ENCODE measurements at regions not wholly inside any gene's neighbourhood (a gene's known extent, or its start where the extent isn't known, plus 50 kb on each side); places are given as distances from the start of the nearest gene placed in this dataset.

GRCh38 chrX:121169099-121170035 is 122.0 kb downstream of the GLUD2 start:
- H3K4me1 ChIP-seq (ENCODE audit: control insufficient read depth, extremely low read depth, insufficient read depth, low read length): no peaks in the 10 kb centered on the region
- H3K4me3 ChIP-seq (ENCODE audit: control insufficient read depth in 2 of 3, extremely low read depth in 1 of 3, insufficient read depth in 2 of 3, low read depth in 1 of 3, low read length in 3 of 3): no peak overlapping the region
- no peaks in the 10 kb centered on the region for H4K20me1 ChIP-seq (ENCODE audit: control insufficient read depth, extremely low read depth, insufficient read depth, low read length)
- no peaks in the 10 kb centered on the region for H3K36me3 ChIP-seq (ENCODE audit: control insufficient read depth in 2 of 2, extremely low read depth in 1 of 2, insufficient read depth in 2 of 2, low read length in 2 of 2)
- no peak for TF ChIP-seq EZH2 (IDR thresholded peaks at IDR 0.05; ENCODE audit: low read length)
- TF ChIP-seq CTCF (optimal IDR thresholded peaks at IDR 0.05 in 1 of 3, IDR thresholded peaks at IDR 0.05 in 1 of 3, conservative IDR thresholded peaks at IDR 0.05 in 1 of 3; ENCODE audit: extremely low read depth in 1 of 3, insufficient read depth in 2 of 3, low read length in 3 of 3): no peak
- H3K27ac ChIP-seq (ENCODE audit: control insufficient read depth, insufficient read depth, low read length): no peak overlapping the region
- H3K4me2 ChIP-seq (ENCODE audit: control insufficient read depth, extremely low read depth, insufficient read depth, low read depth, low read length): no peak overlapping the region
- no peak overlapping the region for H3K9ac ChIP-seq (ENCODE audit: control insufficient read depth, extremely low read depth, insufficient read depth, low read length)
- H2AFZ ChIP-seq (ENCODE audit: control insufficient read depth, low read length): no peak overlapping the region
- no peak for DNase-seq (ENCODE audit: low read depth, low spot score)
- no peaks in the 10 kb centered on the region for H3K9me1 ChIP-seq (ENCODE audit: control insufficient read depth, extremely low read depth, insufficient read depth, low read length)
- H3K79me2 ChIP-seq (ENCODE audit: control insufficient read depth, insufficient read depth, low read length): no peaks in the 10 kb centered on the region
- FAIRE-seq: no peak
- H3K9me3 ChIP-seq (ENCODE audit: control insufficient read depth, low read depth, low read length): no peaks in the 10 kb centered on the region
- H3K27me3 ChIP-seq (ENCODE audit: control insufficient read depth, extremely low read depth, insufficient read depth, low read length): no peaks in the 10 kb centered on the region
- dilution Hi-C loops (cut with MboI; ENCODE audit: extremely low pct_ligation_motif_present, low sequenced_read_pairs): no loop called here

GRCh38 chrX:121172703-121173102 is 125.3 kb downstream of the GLUD2 start:
- no peak for FAIRE-seq
- dilution Hi-C loops (cut with MboI; ENCODE audit: extremely low pct_ligation_motif_present, low sequenced_read_pairs): no loop called here

More at GRCh38 chrX:121172703-121173102, 125.3 kb downstream of the GLUD2 start:
- Histone ChIP-seq H3K9me3 (ENCODE audit: control insufficient read depth, low read depth, low read length) (no peaks in the 10 kb centered on the region), H3K36me3 (ENCODE audit: control insufficient read depth in 2 of 2, extremely low read depth in 1 of 2, insufficient read depth in 2 of 2, low read length in 2 of 2) (no peaks in the 10 kb centered on the region), H3K9me1 (ENCODE audit: control insufficient read depth, extremely low read depth, insufficient read depth, low read length) (no peaks in the 10 kb centered on the region), H2AFZ (ENCODE audit: control insufficient read depth, low read length) (no peak overlapping the region), H3K27ac (ENCODE audit: control insufficient read depth, insufficient read depth, low read length) (no peak overlapping the region), H3K79me2 (ENCODE audit: control insufficient read depth, insufficient read depth, low read length) (no peaks in the 10 kb centered on the region), H3K27me3 (ENCODE audit: control insufficient read depth, extremely low read depth, insufficient read depth, low read length) (no peaks in the 10 kb centered on the region), H4K20me1 (ENCODE audit: control insufficient read depth, extremely low read depth, insufficient read depth, low read length) (no peaks in the 10 kb centered on the region), H3K4me1 (ENCODE audit: control insufficient read depth, extremely low read depth, insufficient read depth, low read length) (no peaks in the 10 kb centered on the region), H3K9ac (ENCODE audit: control insufficient read depth, extremely low read depth, insufficient read depth, low read length) (no peak overlapping the region), H3K4me3 (ENCODE audit: control insufficient read depth in 2 of 3, extremely low read depth in 1 of 3, insufficient read depth in 2 of 3, low read depth in 1 of 3, low read length in 3 of 3) (no peak overlapping the region), H3K4me2 (ENCODE audit: control insufficient read depth, extremely low read depth, insufficient read depth, low read depth, low read length) (no peak overlapping the region)
- no peak for TF ChIP-seq CTCF (optimal IDR thresholded peaks at IDR 0.05 in 1 of 3, IDR thresholded peaks at IDR 0.05 in 1 of 3, conservative IDR thresholded peaks at IDR 0.05 in 1 of 3; ENCODE audit: extremely low read depth in 1 of 3, insufficient read depth in 2 of 3, low read length in 3 of 3)
- DNase-seq (ENCODE audit: low read depth, low spot score): no peak

Measured in keratinocyte (primary cell).